CD4-positive, alpha-beta T cell (primary cell): ENCODE measurements at regions not wholly inside any gene's neighbourhood (a gene's known extent, or its start where the extent isn't known, plus 50 kb on each side); places are given as distances from the start of the nearest gene placed in this dataset.

ENCODE experiments used
- ATAC-seq: fragments of 200-7000 bp; cut with Tn5 transposase; one replicate; pipeline ENCODE4 v1.10.0; 2022; ENCODE audit warnings: mild to moderate bottlenecking; ENCODE audit not compliant: poor library complexity
- CTCF ChIA-PET: fragments of 350-600 bp; sonication (Branson Sonifier 250); formaldehyde crosslinking; loops from one replicate; lab custom pipeline; 2021; ENCODE audit warnings: antibody characterized with exemption, inconsistent platforms; lab: Charles Lee
- POLR2A ChIA-PET: fragments of 350-600 bp; sonication (Branson Sonifier 250); formaldehyde crosslinking; loops from one replicate; lab custom pipeline; 2021; ENCODE audit warnings: antibody characterized with exemption, inconsistent platforms; lab: Charles Lee
- DNase-seq, 14 experiments: peaks; one replicate each; pipeline ENCODE4 v3.0.0-alpha.2; 2013 to 2020; ENCODE audit warnings: mixed read lengths in 2 of 14
- H3K27ac ChIP-seq, 2 donors: one replicate each; pipeline versions ENCODE4 v1.5.1 to v1.7.0; 2013; ENCODE audit warnings: low read length in 2 of 2, low read depth in 1 of 2, mild to moderate bottlenecking in 1 of 2
- H3K27me3 ChIP-seq, 2 experiments: 1 replicate in 1 of 2; 2 replicates in 1 of 2; pipeline versions ENCODE4 v1.6.1 to v1.7.0; 2013; ENCODE audit warnings: low read length in 2 of 2, control low read depth in 1 of 2, mild to moderate bottlenecking in 1 of 2, moderate library complexity in 1 of 2; ENCODE audit not compliant: insufficient read depth in 2 of 2, control insufficient read depth in 1 of 2
- H3K36me3 ChIP-seq: one replicate; pipeline ENCODE4 v1.6.1; 2013; ENCODE audit warnings: low read length, control low read depth; ENCODE audit not compliant: insufficient read depth
- H3K4me1 ChIP-seq: one replicate; pipeline ENCODE4 v1.6.1; 2013; ENCODE audit warnings: low read length, control low read depth; ENCODE audit not compliant: insufficient read depth
- H3K4me3 ChIP-seq: one replicate; pipeline ENCODE4 v1.5.1; 2013; ENCODE audit warnings: mild to moderate bottlenecking, low read length, moderate library complexity
- H3K9me3 ChIP-seq, 2 experiments: 1 replicate in 1 of 2; 2 replicates in 1 of 2; pipeline versions ENCODE4 v1.6.1 to v1.7.0; 2013; ENCODE audit warnings: low read length in 2 of 2, mild to moderate bottlenecking in 2 of 2, control low read depth in 1 of 2, moderate library complexity in 1 of 2; ENCODE audit not compliant: control insufficient read depth in 1 of 2, insufficient read depth in 1 of 2
- H3K27ac Mint-ChIP-seq: one replicate; pipeline ENCODE4 v1.8.0; 2020; ENCODE audit warnings: mixed read lengths
- H3K27me3 Mint-ChIP-seq: one replicate; pipeline ENCODE4 v1.8.0; 2021; ENCODE audit warnings: mixed read lengths
- H3K36me3 Mint-ChIP-seq: one replicate; pipeline ENCODE4 v1.8.0; 2021; ENCODE audit warnings: low read depth, mixed read lengths
- H3K4me1 Mint-ChIP-seq: one replicate; pipeline ENCODE4 v1.8.0; 2021; ENCODE audit warnings: low read depth, mixed read lengths
- H3K4me3 Mint-ChIP-seq: one replicate; pipeline ENCODE4 v1.8.0; 2020; ENCODE audit warnings: mild to moderate bottlenecking, mixed read lengths
- H3K9me3 Mint-ChIP-seq: one replicate; pipeline ENCODE4 v1.8.0; 2020; ENCODE audit warnings: mixed read lengths
- CTCF ChIP-seq: fragments of 200-600 bp; IDR thresholded peaks from one replicate; pipeline ENCODE4 v1.8.0; 2022; ENCODE audit warnings: antibody characterized with exemption, mild to moderate bottlenecking
- intact Hi-C, 2 experiments: fragments of 100-400 bp; cut with DNase I in 1 of 2; cut with micrococcal nuclease in 1 of 2; formaldehyde crosslinking; loops; one replicate each; pipeline versions ENCODE4 v1.15.1 to v1.9.0; 2023 to 2025; cut with DNase I, micrococcal nuclease

- H3K9me3 ChIP-seq = peaks cover 7 to 16% of the 10 kb centered on the region in 2 experiments
- no peak for TF ChIP-seq CTCF
- intact Hi-C loops = no loop called here
- H3K4me3 ChIP-seq = no peak overlapping the region
- ATAC-seq (no peak), DNase-seq (no peak)
- H3K4me1 Mint-ChIP-seq = no peaks in the 10 kb centered on the region
- no peaks in the 10 kb centered on the region for H3K27me3 ChIP-seq
- H3K9me3 Mint-ChIP-seq = peaks cover 12% of the 10 kb centered on the region
- ChIA-PET POLR2A (no interaction called here), CTCF (no interaction called here)
- no peak overlapping the region for H3K27ac Mint-ChIP-seq
- H3K36me3 ChIP-seq = no peaks in the 10 kb centered on the region
- no peaks in the 10 kb centered on the region for H3K27me3 Mint-ChIP-seq
- no peak overlapping the region for H3K27ac ChIP-seq
- H3K4me3 Mint-ChIP-seq = no peak overlapping the region
- H3K4me1 ChIP-seq = no peaks in the 10 kb centered on the region
- H3K36me3 Mint-ChIP-seq = no peaks in the 10 kb centered on the region
These were observed 1703.6 kb upstream of the PRR20A start for GRCh38 chr13:55437162-55437561.

GRCh38 chr13:55439450-55439849 lies 1701.3 kb upstream of the PRR20A start:
- H3K4me3 Mint-ChIP-seq = no peak overlapping the region
- peaks cover 7 to 16% of the 10 kb centered on the region in 2 experiments for H3K9me3 ChIP-seq
- H3K36me3 Mint-ChIP-seq = no peaks in the 10 kb centered on the region
- DNase-seq (no peak), ATAC-seq (no peak)
- TF ChIP-seq CTCF = no peak
- H3K4me3 ChIP-seq = no peak overlapping the region
- no peaks in the 10 kb centered on the region for H3K36me3 ChIP-seq
- ChIA-PET POLR2A (no interaction called here), CTCF (no interaction called here)
- H3K4me1 ChIP-seq = no peaks in the 10 kb centered on the region
- H3K9me3 Mint-ChIP-seq = peaks cover 11% of the 10 kb centered on the region
- H3K27ac Mint-ChIP-seq = no peak overlapping the region
- H3K27me3 ChIP-seq = no peaks in the 10 kb centered on the region
- intact Hi-C loops = no loop called here
- H3K27ac ChIP-seq = no peak overlapping the region
- H3K27me3 Mint-ChIP-seq = no peaks in the 10 kb centered on the region
- no peaks in the 10 kb centered on the region for H3K4me1 Mint-ChIP-seq

GRCh38 chr13:55440465-55441085 lies 1700.1 kb upstream of the PRR20A start:
- Histone ChIP-seq H3K27me3 (no peaks in the 10 kb centered on the region), H3K4me1 (no peaks in the 10 kb centered on the region), H3K27ac (no peak overlapping the region), H3K36me3 (no peaks in the 10 kb centered on the region), H3K9me3 (peaks cover 0 to 8% of the 10 kb centered on the region in 2 experiments), H3K4me3 (no peak overlapping the region)
- Mint-ChIP-seq H3K27ac (no peak overlapping the region), H3K4me3 (no peak overlapping the region), H3K27me3 (no peaks in the 10 kb centered on the region), H3K36me3 (no peaks in the 10 kb centered on the region), H3K4me1 (no peaks in the 10 kb centered on the region), H3K9me3 (peaks cover 8% of the 10 kb centered on the region)
- no peak for TF ChIP-seq CTCF
- CTCF ChIA-PET = no interaction called here
- ATAC-seq (no peak), DNase-seq (no peak)
- intact Hi-C loops = no loop called here
- POLR2A ChIA-PET = no interaction called here
